Testis (tissue), 2 donors: ENCODE measurements at regions not wholly inside any gene's neighbourhood (a gene's known extent, or its start where the extent isn't known, plus 50 kb on each side); places are given as distances from the start of the nearest gene placed in this dataset.

ENCODE experiments used
- CTCF ChIP-seq, 3 experiments: fragments of 450-650 bp in 2 of 3; fragments of 200-600 bp in 1 of 3; sonication (generic) in 1 of 3; IDR thresholded peaks; one replicate each; pipeline ENCODE4 v1.5.1; 2016 to 2019; ENCODE audit warnings: antibody characterized with exemption in 3 of 3, mild to moderate bottlenecking in 2 of 3, moderate library complexity in 1 of 3
- POLR2A ChIP-seq: fragments of 450-650 bp; IDR thresholded peaks from one replicate; pipeline ENCODE4 v1.6.1; 2017; ENCODE audit warnings: antibody characterized with exemption, mild to moderate bottlenecking, moderate library complexity

- TF ChIP-seq CTCF (IDR thresholded peaks at IDR 0.05) (no peak), POLR2A (no peak)
Observed at GRCh38 chr2:55099878-55100820, 49.9 kb upstream of the RTN4 start.
